Transverse colon (tissue), 4 donors: ENCODE measurements at regions not wholly inside any gene's neighbourhood (a gene's known extent, or its start where the extent isn't known, plus 50 kb on each side); places are given as distances from the start of the nearest gene placed in this dataset.

ENCODE experiments used
- EP300 ChIP-seq: sonication (generic); formaldehyde crosslinking; IDR thresholded peaks from one replicate; pipeline ENCODE4 v1.6.1; 2017; ENCODE audit warnings: antibody characterized with exemption, low read depth
- POLR2A ChIP-seq: fragments of 450-650 bp; IDR thresholded peaks from one replicate; pipeline ENCODE4 v1.6.1; 2016; ENCODE audit warnings: antibody characterized with exemption, mild to moderate bottlenecking, moderate library complexity
- POLR2AphosphoS5 ChIP-seq, 3 donors: sonication (generic); formaldehyde crosslinking; IDR thresholded peaks; one replicate each; pipeline ENCODE4 v1.6.1; 2016; ENCODE audit warnings: antibody characterized with exemption in 3 of 3
- TF ChIP-seq, protein P1 (sequence below), 5 experiments: fragments of 200-600 bp in 3 of 5; fragments of 450-650 bp in 2 of 5; sonication (generic) in 3 of 5; IDR thresholded peaks; 1 replicate in 2 of 5; 2 replicates in 3 of 5; pipeline ENCODE4 v1.5.1; 2016 to 2017; ENCODE audit warnings: antibody characterized with exemption in 5 of 5, inconsistent platforms in 3 of 5, mild to moderate bottlenecking in 2 of 5, moderate library complexity in 1 of 5

DNA sequence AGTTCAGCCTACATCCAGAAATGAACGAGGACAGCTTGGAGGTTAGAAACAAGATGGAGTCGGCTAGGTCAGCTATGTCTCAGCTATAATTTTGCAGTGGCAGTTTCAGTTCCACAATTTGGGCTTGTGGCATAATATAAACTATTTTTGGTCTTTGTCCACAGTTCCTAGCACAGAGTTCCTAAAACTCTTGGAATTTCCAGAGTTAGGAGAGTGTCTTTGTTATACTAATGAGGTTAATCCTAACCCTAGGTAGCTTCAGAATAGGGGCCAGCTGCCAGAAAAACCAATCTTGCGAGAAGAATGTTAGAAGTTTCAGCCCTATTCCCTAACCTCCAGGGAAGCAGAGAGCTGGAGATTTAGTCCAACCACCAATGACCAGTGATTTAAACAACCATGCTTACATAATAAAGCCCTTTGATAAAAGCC is 131.9 kb downstream of the AKR1D1 start:
- TF ChIP-seq, protein P1, sequence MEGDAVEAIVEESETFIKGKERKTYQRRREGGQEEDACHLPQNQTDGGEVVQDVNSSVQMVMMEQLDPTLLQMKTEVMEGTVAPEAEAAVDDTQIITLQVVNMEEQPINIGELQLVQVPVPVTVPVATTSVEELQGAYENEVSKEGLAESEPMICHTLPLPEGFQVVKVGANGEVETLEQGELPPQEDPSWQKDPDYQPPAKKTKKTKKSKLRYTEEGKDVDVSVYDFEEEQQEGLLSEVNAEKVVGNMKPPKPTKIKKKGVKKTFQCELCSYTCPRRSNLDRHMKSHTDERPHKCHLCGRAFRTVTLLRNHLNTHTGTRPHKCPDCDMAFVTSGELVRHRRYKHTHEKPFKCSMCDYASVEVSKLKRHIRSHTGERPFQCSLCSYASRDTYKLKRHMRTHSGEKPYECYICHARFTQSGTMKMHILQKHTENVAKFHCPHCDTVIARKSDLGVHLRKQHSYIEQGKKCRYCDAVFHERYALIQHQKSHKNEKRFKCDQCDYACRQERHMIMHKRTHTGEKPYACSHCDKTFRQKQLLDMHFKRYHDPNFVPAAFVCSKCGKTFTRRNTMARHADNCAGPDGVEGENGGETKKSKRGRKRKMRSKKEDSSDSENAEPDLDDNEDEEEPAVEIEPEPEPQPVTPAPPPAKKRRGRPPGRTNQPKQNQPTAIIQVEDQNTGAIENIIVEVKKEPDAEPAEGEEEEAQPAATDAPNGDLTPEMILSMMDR (IDR thresholded peaks at IDR 0.05), result no peak
- TF ChIP-seq POLR2AphosphoS5 (IDR thresholded peaks at IDR 0.05), result no peak
- no peak for TF ChIP-seq EP300
- no peak for TF ChIP-seq POLR2A
